ENCODE measurements at regions not wholly inside any gene's neighbourhood (a gene's known extent, or its start where the extent isn't known, plus 50 kb on each side); places are given as distances from the start of the nearest gene placed in this dataset.

DNA sequence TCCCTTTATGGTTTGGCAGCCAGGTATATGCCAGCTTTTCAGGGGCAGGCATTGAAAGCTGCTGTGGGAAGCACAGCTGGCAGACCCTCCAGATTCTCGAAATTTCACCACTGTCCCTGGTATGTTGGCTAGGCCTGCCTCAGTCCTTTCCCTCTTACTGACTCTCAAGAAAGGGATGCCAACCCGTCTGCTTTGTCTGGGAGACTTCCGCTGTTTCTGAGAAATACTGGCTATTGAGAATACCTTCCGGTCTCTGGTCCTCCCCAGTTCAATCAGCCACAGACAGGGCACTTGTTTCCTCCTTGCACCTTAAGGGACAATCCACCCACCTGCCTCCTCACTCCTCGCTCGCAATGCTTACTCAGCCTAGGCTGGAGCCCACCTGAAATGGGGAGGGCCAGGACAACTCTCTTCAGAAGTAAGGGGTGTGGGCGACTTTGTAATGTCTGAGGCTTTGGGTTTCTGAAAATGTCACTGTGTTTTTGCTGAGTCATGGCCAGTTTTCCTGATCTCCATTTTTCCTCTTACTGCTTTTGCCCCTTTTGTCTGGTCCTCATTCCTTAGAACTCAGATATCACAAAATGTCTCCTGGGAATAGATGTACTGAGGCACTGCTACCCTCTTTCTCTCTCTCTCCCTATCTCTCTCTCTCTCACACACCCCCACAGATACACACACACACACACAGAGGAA, 571.1 kb downstream of the TNS1 start:
- TF ChIP-seq, protein P1, sequence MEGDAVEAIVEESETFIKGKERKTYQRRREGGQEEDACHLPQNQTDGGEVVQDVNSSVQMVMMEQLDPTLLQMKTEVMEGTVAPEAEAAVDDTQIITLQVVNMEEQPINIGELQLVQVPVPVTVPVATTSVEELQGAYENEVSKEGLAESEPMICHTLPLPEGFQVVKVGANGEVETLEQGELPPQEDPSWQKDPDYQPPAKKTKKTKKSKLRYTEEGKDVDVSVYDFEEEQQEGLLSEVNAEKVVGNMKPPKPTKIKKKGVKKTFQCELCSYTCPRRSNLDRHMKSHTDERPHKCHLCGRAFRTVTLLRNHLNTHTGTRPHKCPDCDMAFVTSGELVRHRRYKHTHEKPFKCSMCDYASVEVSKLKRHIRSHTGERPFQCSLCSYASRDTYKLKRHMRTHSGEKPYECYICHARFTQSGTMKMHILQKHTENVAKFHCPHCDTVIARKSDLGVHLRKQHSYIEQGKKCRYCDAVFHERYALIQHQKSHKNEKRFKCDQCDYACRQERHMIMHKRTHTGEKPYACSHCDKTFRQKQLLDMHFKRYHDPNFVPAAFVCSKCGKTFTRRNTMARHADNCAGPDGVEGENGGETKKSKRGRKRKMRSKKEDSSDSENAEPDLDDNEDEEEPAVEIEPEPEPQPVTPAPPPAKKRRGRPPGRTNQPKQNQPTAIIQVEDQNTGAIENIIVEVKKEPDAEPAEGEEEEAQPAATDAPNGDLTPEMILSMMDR (IDR thresholded peaks at IDR 0.05): no peak
- no peak for TF ChIP-seq POLR2A (IDR thresholded peaks at IDR 0.05)

All from testis (tissue), 2 donors.